ENCODE measurements at regions not wholly inside any gene's neighbourhood (a gene's known extent, or its start where the extent isn't known, plus 50 kb on each side); places are given as distances from the start of the nearest gene placed in this dataset.

GRCh38 chr1:39134768-39135333, 69.6 kb upstream of the MACF1 start:
- ATAC-seq (no peak), DNase-seq (no peak)
- Histone ChIP-seq H3K9me3 (no peaks in the 10 kb centered on the region), H3K4me3 (no peak overlapping the region), H3K27me3 (no peaks in the 10 kb centered on the region), H3K27ac (no peak overlapping the region), H3K4me1 (peaks cover 33 to 36% of the 10 kb centered on the region in 2 donors), H3K36me3 (no peaks in the 10 kb centered on the region)
- no peak for TF ChIP-seq POLR2A (IDR thresholded peaks at IDR 0.05)
- TF ChIP-seq, protein P1, sequence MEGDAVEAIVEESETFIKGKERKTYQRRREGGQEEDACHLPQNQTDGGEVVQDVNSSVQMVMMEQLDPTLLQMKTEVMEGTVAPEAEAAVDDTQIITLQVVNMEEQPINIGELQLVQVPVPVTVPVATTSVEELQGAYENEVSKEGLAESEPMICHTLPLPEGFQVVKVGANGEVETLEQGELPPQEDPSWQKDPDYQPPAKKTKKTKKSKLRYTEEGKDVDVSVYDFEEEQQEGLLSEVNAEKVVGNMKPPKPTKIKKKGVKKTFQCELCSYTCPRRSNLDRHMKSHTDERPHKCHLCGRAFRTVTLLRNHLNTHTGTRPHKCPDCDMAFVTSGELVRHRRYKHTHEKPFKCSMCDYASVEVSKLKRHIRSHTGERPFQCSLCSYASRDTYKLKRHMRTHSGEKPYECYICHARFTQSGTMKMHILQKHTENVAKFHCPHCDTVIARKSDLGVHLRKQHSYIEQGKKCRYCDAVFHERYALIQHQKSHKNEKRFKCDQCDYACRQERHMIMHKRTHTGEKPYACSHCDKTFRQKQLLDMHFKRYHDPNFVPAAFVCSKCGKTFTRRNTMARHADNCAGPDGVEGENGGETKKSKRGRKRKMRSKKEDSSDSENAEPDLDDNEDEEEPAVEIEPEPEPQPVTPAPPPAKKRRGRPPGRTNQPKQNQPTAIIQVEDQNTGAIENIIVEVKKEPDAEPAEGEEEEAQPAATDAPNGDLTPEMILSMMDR (IDR thresholded peaks at IDR 0.05 in 4 of 5, conservative IDR thresholded peaks at IDR 0.05 in 1 of 5), result no peak
- intact Hi-C loops (cut with DNase I; ENCODE audit: low total_unique reads), result no loop called here
- in situ Hi-C loops (cut with MboI; ENCODE audit: low sequenced_read_pairs in 4 of 4), result no loop called here

DNA sequence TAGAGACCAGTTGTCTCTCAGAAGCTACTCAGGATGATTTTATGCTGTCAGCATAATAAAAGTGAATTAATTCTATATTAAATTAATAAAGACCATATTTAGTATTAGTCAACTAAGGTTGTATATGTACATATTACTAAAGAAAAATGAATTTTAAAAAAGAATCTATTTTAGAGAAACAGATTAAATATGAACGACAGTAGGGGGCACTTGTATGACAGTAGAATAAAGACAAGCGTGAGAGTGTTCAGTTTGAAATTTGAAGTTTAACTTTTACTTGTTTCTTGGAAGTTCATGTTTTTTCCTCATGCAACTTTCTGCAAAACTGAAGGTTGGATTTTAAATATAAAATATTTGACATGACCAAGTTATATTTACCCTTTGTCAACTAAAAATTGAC, 67.9 kb upstream of the MACF1 start:
- no peaks in the 10 kb centered on the region for H3K36me3 ChIP-seq
- no peaks in the 10 kb centered on the region for H3K27me3 ChIP-seq
- no peaks in the 10 kb centered on the region for H3K9me3 ChIP-seq
- H3K4me1 ChIP-seq, result peaks cover 19 to 30% of the 10 kb centered on the region in 2 donors
- ATAC-seq (no peak), DNase-seq (no peak)
- intact Hi-C loops (cut with DNase I; ENCODE audit: low total_unique reads), result no loop called here
- no peak for TF ChIP-seq POLR2A (IDR thresholded peaks at IDR 0.05)
- TF ChIP-seq, protein P1 (IDR thresholded peaks at IDR 0.05 in 4 of 5, conservative IDR thresholded peaks at IDR 0.05 in 1 of 5), result no peak
- H3K4me3 ChIP-seq, result no peak overlapping the region
- in situ Hi-C loops (cut with MboI; ENCODE audit: low sequenced_read_pairs in 4 of 4), result no loop called here
- H3K27ac ChIP-seq, result no peak overlapping the region

DNA sequence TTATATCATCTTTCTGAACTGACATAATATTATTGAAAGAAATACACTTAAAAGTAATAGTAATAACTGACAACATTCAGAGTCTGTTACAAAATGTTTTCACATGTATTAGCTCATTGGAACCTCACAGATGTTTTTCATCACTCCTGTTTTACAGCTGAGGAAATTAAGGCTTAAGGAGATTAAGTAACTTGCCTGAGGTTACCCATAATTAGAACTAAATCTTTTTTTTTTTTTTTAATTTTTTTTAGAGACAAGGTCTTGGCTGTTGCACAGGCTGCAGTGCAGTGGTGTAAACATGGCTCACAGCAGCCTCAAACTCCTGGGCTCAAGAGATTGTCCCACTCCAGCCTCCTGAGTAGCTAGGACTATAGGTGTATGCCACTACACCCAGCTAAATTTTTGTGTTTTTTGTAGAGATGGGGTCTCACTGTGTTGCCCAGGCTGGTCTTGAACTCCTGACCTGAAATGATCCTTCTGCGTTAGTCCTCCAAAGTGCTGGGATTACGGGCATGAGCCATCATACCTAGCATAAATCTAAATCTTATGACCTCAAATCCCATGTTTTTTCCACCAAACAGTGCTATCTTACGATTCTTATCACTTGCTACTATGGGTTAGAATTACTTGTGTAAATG, 64.7 kb upstream of the MACF1 start:
- no peaks in the 10 kb centered on the region for H3K36me3 ChIP-seq
- H3K4me1 ChIP-seq, result peaks cover 17 to 33% of the 10 kb centered on the region in 2 donors
- DNase-seq, result no peak
- TF ChIP-seq, protein P1 (IDR thresholded peaks at IDR 0.05 in 4 of 5, conservative IDR thresholded peaks at IDR 0.05 in 1 of 5), result no peak
- TF ChIP-seq POLR2A (IDR thresholded peaks at IDR 0.05), result no peak
- in situ Hi-C loops (cut with MboI; ENCODE audit: low sequenced_read_pairs in 4 of 4), result no loop called here
- no peaks in the 10 kb centered on the region for H3K27me3 ChIP-seq
- H3K4me3 ChIP-seq, result no peak overlapping the region
- no peaks in the 10 kb centered on the region for H3K9me3 ChIP-seq
- intact Hi-C loops (cut with DNase I; ENCODE audit: low total_unique reads), result no loop called here
- no peak overlapping the region for H3K27ac ChIP-seq
- no peak for ATAC-seq

DNA sequence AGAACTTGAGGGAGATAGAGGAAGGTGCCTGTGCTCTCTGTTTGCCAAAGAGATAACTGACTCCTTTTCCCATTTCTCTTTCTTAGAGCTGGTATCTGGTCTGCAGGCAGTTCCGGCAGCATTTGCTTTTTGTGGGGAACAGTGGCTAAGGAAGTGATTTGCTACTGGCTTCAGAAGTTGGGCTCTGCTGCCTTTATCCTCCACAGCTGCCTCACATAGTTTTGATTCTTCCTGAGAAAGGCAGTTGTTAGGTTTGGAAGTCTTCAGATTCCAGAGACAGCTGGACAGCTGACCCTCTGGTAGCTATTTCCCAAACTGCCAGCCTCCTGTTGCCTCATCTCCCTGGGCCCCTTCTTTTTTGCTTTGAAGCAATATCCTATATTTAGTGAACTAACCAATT, 62.6 kb upstream of the MACF1 start:
- ATAC-seq (no peak), DNase-seq (no peak)
- Histone ChIP-seq H3K36me3 (no peaks in the 10 kb centered on the region), H3K27ac (no peak overlapping the region), H3K27me3 (no peaks in the 10 kb centered on the region), H3K9me3 (no peaks in the 10 kb centered on the region), H3K4me3 (no peak overlapping the region), H3K4me1 (peaks cover 20 to 39% of the 10 kb centered on the region in 2 donors)
- TF ChIP-seq, protein P1 (IDR thresholded peaks at IDR 0.05 in 4 of 5, conservative IDR thresholded peaks at IDR 0.05 in 1 of 5), result no peak
- no peak for TF ChIP-seq POLR2A (IDR thresholded peaks at IDR 0.05)
- in situ Hi-C loops (cut with MboI; ENCODE audit: low sequenced_read_pairs in 4 of 4), result no loop called here
- intact Hi-C loops (cut with DNase I; ENCODE audit: low total_unique reads), result loop anchor here (2.0 kb wide), 1 partner anchor 17 kb away; no protein-coding TSS in a partner anchor
